HEK293T (cell line): ENCODE measurements at regions not wholly inside any gene's neighbourhood (a gene's known extent, or its start where the extent isn't known, plus 50 kb on each side); places are given as distances from the start of the nearest gene placed in this dataset.

Experiments used
- CTCF ChIA-PET: fragments of 350-600 bp; formaldehyde crosslinking; extraction: SDS; loops from one replicate; lab custom pipeline; 2021; ENCODE audit warnings: antibody characterized with exemption, inconsistent platforms; lab: Yijun Ruan, JAX
- POLR2A ChIA-PET: fragments of 350-600 bp; formaldehyde crosslinking; extraction: SDS; loops from one replicate; lab custom pipeline; 2020; ENCODE audit warnings: antibody characterized with exemption, inconsistent platforms; lab: Yijun Ruan, JAX
- DNase-seq: peaks from one replicate; pipeline ENCODE4 v3.0.0; 2012; ENCODE audit warnings: mixed read lengths; ENCODE audit errors: extremely low spot score
- ARNT ChIP-seq: fragments of 450-650 bp; IDR thresholded peaks from 2 replicates; pipeline ENCODE4 v1.6.1; 2017; ENCODE audit warnings: mild to moderate bottlenecking
- BHLHE40 ChIP-seq: fragments of 450-650 bp; IDR thresholded peaks from 2 replicates; pipeline ENCODE4 v1.6.1; 2016; ENCODE audit warnings: mild to moderate bottlenecking, moderate library complexity, borderline replicate concordance
- CTBP1 ChIP-seq: fragments of 450-650 bp; IDR thresholded peaks from 2 replicates; pipeline ENCODE4 v1.6.1; 2016; ENCODE audit warnings: borderline replicate concordance
- ELF4 ChIP-seq: fragments of 450-650 bp; IDR thresholded peaks from 2 replicates; pipeline ENCODE4 v1.6.1; 2017; ENCODE audit warnings: antibody characterized with exemption
- FOXA1 ChIP-seq: fragments of 450-650 bp; IDR thresholded peaks from 2 replicates; pipeline ENCODE4 v1.6.1; 2016; ENCODE audit warnings: mild to moderate bottlenecking
- FOXK2 ChIP-seq: fragments of 450-650 bp; IDR thresholded peaks from 2 replicates; pipeline ENCODE4 v1.6.1; 2016; ENCODE audit warnings: mild to moderate bottlenecking
- FOXM1 ChIP-seq: fragments of 450-650 bp; IDR thresholded peaks from 2 replicates; pipeline ENCODE4 v1.6.1; 2017; ENCODE audit warnings: mild to moderate bottlenecking, borderline replicate concordance
- HDGF ChIP-seq: fragments of 450-650 bp; IDR thresholded peaks from 2 replicates; pipeline ENCODE4 v1.6.1; 2017; ENCODE audit warnings: antibody characterized with exemption, borderline replicate concordance
- L3MBTL2 ChIP-seq: fragments of 450-650 bp; conservative IDR thresholded peaks from 2 replicates; pipeline ENCODE4 v1.6.1; 2016; ENCODE audit warnings: mild to moderate bottlenecking
- LEF1 ChIP-seq: fragments of 450-650 bp; IDR thresholded peaks from 2 replicates; pipeline ENCODE4 v1.6.1; 2017; ENCODE audit warnings: mild to moderate bottlenecking, borderline replicate concordance
- NFRKB ChIP-seq: fragments of 450-650 bp; IDR thresholded peaks from 2 replicates; pipeline ENCODE4 v1.6.1; 2016; ENCODE audit warnings: mild to moderate bottlenecking, moderate library complexity
- PKNOX1 ChIP-seq: fragments of 450-650 bp; IDR thresholded peaks from 2 replicates; pipeline ENCODE4 v1.6.1; 2016
- SP1 ChIP-seq: fragments of 450-650 bp; IDR thresholded peaks from 2 replicates; pipeline ENCODE4 v1.6.1; 2017
- SUZ12 ChIP-seq: fragments of 450-650 bp; IDR thresholded peaks from 2 replicates; pipeline ENCODE4 v1.6.1; 2016; ENCODE audit warnings: mild to moderate bottlenecking
- TARDBP ChIP-seq: fragments of 450-650 bp; IDR thresholded peaks from 2 replicates; pipeline ENCODE4 v1.6.1; 2016
- ZNF384 ChIP-seq: fragments of 450-650 bp; IDR thresholded peaks from 2 replicates; pipeline ENCODE4 v1.6.1; 2016

DNA sequence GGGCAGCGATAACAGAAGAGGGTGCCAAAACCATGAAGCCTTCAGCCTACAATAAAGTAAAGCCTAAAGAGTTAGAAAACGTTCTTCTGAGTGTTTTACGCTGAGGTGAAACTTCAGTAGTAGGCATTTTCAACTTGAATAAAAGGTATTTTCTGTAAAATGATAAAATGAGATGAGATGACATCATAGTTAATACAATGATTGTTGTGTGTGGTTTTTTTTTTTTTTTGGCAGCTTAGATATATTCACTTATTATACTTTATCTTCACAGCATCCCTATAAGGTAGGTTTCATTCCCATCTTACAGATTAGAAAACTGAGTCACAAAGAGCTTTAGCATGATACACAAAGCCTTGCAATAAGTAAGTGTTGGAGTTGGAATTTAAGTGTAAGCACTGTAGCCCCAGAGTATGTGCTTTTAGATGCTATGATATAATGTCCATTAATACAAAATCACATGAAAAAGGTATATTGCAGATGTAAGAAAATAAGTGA, 291.9 kb upstream of the GRM7 start:
- TF ChIP-seq BHLHE40 (no peak), CTBP1 (no peak), L3MBTL2 (no peak), SP1 (no peak), HDGF (no peak), ARNT (no peak), SUZ12 (no peak), FOXK2 (no peak), NFRKB (no peak), ELF4 (no peak), FOXA1 (no peak), FOXM1 (no peak), LEF1 (no peak), TARDBP (no peak)

DNA sequence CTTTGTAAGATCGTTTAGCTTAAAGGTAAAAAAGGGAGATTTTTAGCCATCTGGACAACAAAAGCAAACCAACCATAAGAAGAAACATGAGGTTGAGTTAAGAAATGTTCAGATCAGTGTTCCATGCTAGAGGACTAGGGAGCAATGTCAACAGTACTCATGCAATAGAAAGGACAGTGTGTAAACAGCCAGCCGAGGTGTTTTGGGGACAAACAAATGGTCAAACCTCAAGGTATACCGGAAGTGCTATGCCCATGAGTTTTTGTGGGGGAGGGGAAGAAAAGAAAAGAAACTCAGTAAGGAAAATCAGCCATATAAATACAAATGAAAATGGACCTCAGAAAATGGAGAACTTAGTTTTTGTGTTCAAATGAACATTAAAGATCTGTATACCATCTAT, 289.5 kb upstream of the GRM7 start:
- TF ChIP-seq HDGF (no peak), L3MBTL2 (no peak), FOXM1 (no peak), BHLHE40 (no peak)
- POLR2A ChIA-PET, result no interaction called here
- DNase-seq, result no peak
- CTCF ChIA-PET, result no interaction called here

More for the DNA sequence above, 291.9 kb upstream of the GRM7 start:
- ChIA-PET POLR2A (no interaction called here), CTCF (no interaction called here)
- DNase-seq, result no peak

- CTCF ChIA-PET, result no interaction called here
- POLR2A ChIA-PET, result no interaction called here
- DNase-seq, result no peak
- TF ChIP-seq LEF1 (no peak), BHLHE40 (no peak), FOXA1 (no peak), HDGF (no peak), SUZ12 (no peak), TARDBP (no peak), ZNF384 (no peak), FOXM1 (no peak), NFRKB (no peak), PKNOX1 (no peak), FOXK2 (no peak), L3MBTL2 (no peak), SP1 (no peak), ARNT (no peak), CTBP1 (no peak), ELF4 (no peak)
These were observed 283.3 kb upstream of the GRM7 start for GRCh38 chr3:6577584-6577983.

DNA sequence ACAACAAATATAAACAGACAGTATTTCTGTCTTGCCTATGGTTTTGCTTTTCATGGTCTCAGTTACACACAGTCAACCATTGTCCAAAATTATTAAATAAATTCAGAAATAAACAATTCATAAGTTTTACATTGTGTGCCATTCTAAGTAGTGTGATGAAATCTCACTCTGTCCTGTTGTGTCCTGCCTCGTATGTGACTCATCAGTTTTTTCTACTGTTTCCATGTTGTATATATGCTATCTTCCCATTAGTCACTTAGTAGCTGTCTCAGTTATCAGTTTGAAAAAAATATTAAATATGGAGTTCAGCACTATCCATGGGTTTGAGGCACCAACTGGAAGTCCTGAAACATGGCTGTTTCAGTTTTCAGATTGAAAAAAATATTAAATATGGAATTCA, 282.4 kb upstream of the GRM7 start:
- TF ChIP-seq SUZ12 (no peak), ZNF384 (no peak), HDGF (no peak), CTBP1 (no peak), FOXK2 (no peak), BHLHE40 (no peak), LEF1 (no peak), PKNOX1 (no peak), FOXA1 (no peak), ARNT (no peak), TARDBP (no peak), L3MBTL2 (no peak), ELF4 (no peak), FOXM1 (no peak)
- no peak for DNase-seq
- CTCF ChIA-PET, result no interaction called here
- POLR2A ChIA-PET, result no interaction called here

GRCh38 chr3:6580808-6581207, 280.1 kb upstream of the GRM7 start:
- DNase-seq, result no peak
- ChIA-PET POLR2A (no interaction called here), CTCF (no interaction called here)
- TF ChIP-seq FOXM1 (no peak), FOXA1 (no peak), L3MBTL2 (no peak), ELF4 (no peak), LEF1 (no peak), ZNF384 (no peak), CTBP1 (no peak), PKNOX1 (no peak), TARDBP (no peak), ARNT (no peak), FOXK2 (no peak)

DNA sequence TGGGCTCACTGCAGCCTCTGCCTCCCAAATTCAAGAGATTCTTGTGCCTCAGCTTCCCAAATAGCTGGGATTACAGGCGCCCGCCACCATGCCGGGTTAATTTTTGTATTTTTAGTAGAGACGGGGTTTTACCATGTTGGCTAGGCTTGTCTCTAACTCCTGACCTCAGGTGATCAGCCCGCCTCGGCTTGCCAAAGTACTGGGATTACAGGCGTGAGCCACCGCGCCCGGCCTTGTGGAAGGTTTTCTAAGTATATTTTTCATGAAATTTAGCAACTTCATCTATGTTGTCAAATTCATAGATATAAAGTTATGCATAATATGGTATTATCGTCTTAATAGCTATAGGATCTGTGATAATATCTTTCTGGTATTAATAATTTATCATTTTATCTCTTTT, 275.6 kb upstream of the GRM7 start:
- POLR2A ChIA-PET, result no interaction called here
- DNase-seq, result no peak
- CTCF ChIA-PET, result no interaction called here
- no peak for TF ChIP-seq FOXA1
- TF ChIP-seq BHLHE40, result no peak
- no peak for TF ChIP-seq LEF1
- no peak for TF ChIP-seq ELF4
- TF ChIP-seq CTBP1, result no peak
- no peak for TF ChIP-seq TARDBP
- no peak for TF ChIP-seq L3MBTL2
